ENCODE measurements at regions not wholly inside any gene's neighbourhood (a gene's known extent, or its start where the extent isn't known, plus 50 kb on each side); places are given as distances from the start of the nearest gene placed in this dataset.

DNA sequence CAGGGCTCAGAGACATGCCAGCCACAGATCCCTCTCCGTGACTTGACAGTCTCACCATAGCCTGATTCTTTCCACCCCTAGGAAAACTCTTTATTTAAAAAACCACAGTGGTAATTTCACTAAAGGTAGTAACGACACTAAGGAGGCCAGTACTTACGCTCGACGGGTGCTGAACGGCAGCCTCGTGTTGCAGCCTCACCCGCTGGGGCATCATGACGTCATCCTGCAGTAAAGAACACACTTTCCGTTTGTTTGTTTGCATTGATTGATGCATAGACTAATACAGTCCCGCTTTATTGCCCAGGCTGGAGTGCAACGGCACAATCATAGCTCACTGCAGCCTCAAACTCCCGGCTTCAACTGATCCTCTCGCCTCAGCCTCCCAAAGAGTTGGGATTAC, 65.1 kb upstream of the METRNL start:
- no peak for DNase-seq
- Histone ChIP-seq H3K4me2 (ENCODE audit: low read depth, low read length) (no peak overlapping the region), H4K20me1 (ENCODE audit: insufficient read depth, low read length) (no peaks in the 10 kb centered on the region), H3K9ac (ENCODE audit: low read length) (no peak overlapping the region), H3K79me2 (ENCODE audit: low read length) (no peaks in the 10 kb centered on the region), H3K27me3 (replicated peaks; ENCODE audit: insufficient read depth, low read length) (peaks cover 79% of the 10 kb centered on the region), H3F3A (ENCODE audit: insufficient read depth, low read length) (no peaks in the 10 kb centered on the region), H3K9me3 (replicated peaks; ENCODE audit: insufficient read depth, low read length) (no peaks in the 10 kb centered on the region), H3K27ac (ENCODE audit: low read length) (no peak overlapping the region), H3K9me2 (replicated peaks; ENCODE audit: insufficient read depth, low read length) (no peaks in the 10 kb centered on the region), H3K4me1 (ENCODE audit: low read length) (peaks cover 6% of the 10 kb centered on the region), H2AFZ (ENCODE audit: low read length) (no peak overlapping the region), H3K36me3 (replicated peaks; ENCODE audit: insufficient read depth, low read length) (no peaks in the 10 kb centered on the region), H3K4me3 (ENCODE audit: low read length) (no peak overlapping the region)
- TF ChIP-seq EZH2phosphoT487 (IDR thresholded peaks at IDR 0.05; ENCODE audit: low read length) (no peak), EZH2 (optimal IDR thresholded peaks at IDR 0.05; ENCODE audit: low read depth, low read length) (no peak), CTCF (IDR thresholded peaks at IDR 0.05; ENCODE audit: low read length) (no peak)

DNA sequence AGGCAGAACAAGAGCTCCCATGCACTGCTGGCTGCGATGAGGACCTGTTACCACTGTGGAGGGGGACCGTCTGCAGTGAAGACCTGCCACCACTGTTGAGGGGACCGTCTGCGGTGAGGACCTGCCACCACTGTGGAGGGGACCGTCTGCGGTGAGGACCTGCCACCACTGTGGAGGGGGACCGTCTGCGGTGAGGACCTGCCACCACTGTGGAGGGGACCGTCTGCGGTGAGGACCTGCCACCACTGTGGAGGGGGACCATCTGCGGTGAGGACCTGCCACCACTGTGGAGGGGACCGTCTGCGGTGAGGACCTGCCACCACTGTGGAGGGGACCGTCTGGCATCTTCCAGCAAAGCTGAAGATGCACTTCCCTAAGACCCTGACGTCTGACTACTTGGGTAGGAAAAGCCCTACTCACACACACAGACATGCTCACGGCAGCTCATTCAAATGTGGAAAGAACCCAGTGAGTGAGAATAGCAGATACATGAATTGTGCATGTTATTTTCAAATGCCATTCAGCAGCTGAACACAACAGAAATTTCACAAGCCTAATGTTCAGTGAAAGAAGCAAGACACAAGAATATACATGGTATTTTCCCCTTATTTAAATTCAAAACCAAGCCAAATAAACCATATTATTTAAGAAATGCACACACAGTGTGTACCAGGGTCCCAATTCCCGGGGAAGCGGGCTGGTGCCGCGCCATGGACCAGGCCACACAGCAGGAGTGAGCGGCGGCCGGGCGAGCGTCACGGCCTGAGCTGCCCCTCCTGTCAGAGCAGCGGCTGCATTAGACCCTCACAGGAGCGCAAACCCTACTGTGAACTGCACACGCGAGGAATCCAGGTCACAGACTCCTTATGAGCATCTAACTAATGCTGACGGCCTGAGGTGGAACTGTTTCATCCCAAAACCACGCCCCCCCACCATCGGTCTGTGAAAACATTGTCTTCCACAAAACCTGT, 64.2 kb upstream of the METRNL start:
- Histone ChIP-seq H3K9me2 (replicated peaks; ENCODE audit: insufficient read depth, low read length) (no peaks in the 10 kb centered on the region), H3K9ac (ENCODE audit: low read length) (no peak overlapping the region), H2AFZ (ENCODE audit: low read length) (no peak overlapping the region), H3K4me3 (ENCODE audit: low read length) (no peak overlapping the region), H3K27me3 (replicated peaks; ENCODE audit: insufficient read depth, low read length) (peaks cover 83% of the 10 kb centered on the region), H3K27ac (ENCODE audit: low read length) (no peak overlapping the region), H3F3A (ENCODE audit: insufficient read depth, low read length) (no peaks in the 10 kb centered on the region), H3K4me1 (ENCODE audit: low read length) (peaks cover 6% of the 10 kb centered on the region), H3K79me2 (ENCODE audit: low read length) (no peaks in the 10 kb centered on the region), H3K36me3 (replicated peaks; ENCODE audit: insufficient read depth, low read length) (no peaks in the 10 kb centered on the region), H3K4me2 (ENCODE audit: low read depth, low read length) (no peak overlapping the region), H3K9me3 (replicated peaks; ENCODE audit: insufficient read depth, low read length) (no peaks in the 10 kb centered on the region), H4K20me1 (ENCODE audit: insufficient read depth, low read length) (no peaks in the 10 kb centered on the region)
- no peak for TF ChIP-seq CTCF (IDR thresholded peaks at IDR 0.05; ENCODE audit: low read length)
- TF ChIP-seq EZH2 (optimal IDR thresholded peaks at IDR 0.05; ENCODE audit: low read depth, low read length) = no peak
- no peak for TF ChIP-seq EZH2phosphoT487 (IDR thresholded peaks at IDR 0.05; ENCODE audit: low read length)
- DNase-seq = no peak

- H3K4me1 ChIP-seq (ENCODE audit: low read length) = no peaks in the 10 kb centered on the region
- no peaks in the 10 kb centered on the region for H4K20me1 ChIP-seq (ENCODE audit: insufficient read depth, low read length)
- no peak overlapping the region for H3K4me2 ChIP-seq (ENCODE audit: low read depth, low read length)
- H3K36me3 ChIP-seq (replicated peaks; ENCODE audit: insufficient read depth, low read length) = no peaks in the 10 kb centered on the region
- TF ChIP-seq EZH2phosphoT487 (IDR thresholded peaks at IDR 0.05; ENCODE audit: low read length) = no peak
- TF ChIP-seq EZH2 (optimal IDR thresholded peaks at IDR 0.05; ENCODE audit: low read depth, low read length) = no peak
- TF ChIP-seq CTCF (IDR thresholded peaks at IDR 0.05; ENCODE audit: low read length) = no peak
- no peak overlapping the region for H3K9ac ChIP-seq (ENCODE audit: low read length)
- H3K9me3 ChIP-seq (replicated peaks; ENCODE audit: insufficient read depth, low read length) = no peaks in the 10 kb centered on the region
- H3K27ac ChIP-seq (ENCODE audit: low read length) = no peak overlapping the region
- no peak for DNase-seq
- no peaks in the 10 kb centered on the region for H3F3A ChIP-seq (ENCODE audit: insufficient read depth, low read length)
- no peak overlapping the region for H2AFZ ChIP-seq (ENCODE audit: low read length)
- no peaks in the 10 kb centered on the region for H3K9me2 ChIP-seq (replicated peaks; ENCODE audit: insufficient read depth, low read length)
- H3K27me3 ChIP-seq (replicated peaks; ENCODE audit: insufficient read depth, low read length) = peaks cover 74% of the 10 kb centered on the region
- no peak overlapping the region for H3K4me3 ChIP-seq (ENCODE audit: low read length)
- no peaks in the 10 kb centered on the region for H3K79me2 ChIP-seq (ENCODE audit: low read length)
Observed at GRCh38 chr17:83018658-83019193, 60.7 kb upstream of the METRNL start.

Measured in MM.1S (cell line).